ENCODE measurements at regions not wholly inside any gene's neighbourhood (a gene's known extent, or its start where the extent isn't known, plus 50 kb on each side); places are given as distances from the start of the nearest gene placed in this dataset.

DNA sequence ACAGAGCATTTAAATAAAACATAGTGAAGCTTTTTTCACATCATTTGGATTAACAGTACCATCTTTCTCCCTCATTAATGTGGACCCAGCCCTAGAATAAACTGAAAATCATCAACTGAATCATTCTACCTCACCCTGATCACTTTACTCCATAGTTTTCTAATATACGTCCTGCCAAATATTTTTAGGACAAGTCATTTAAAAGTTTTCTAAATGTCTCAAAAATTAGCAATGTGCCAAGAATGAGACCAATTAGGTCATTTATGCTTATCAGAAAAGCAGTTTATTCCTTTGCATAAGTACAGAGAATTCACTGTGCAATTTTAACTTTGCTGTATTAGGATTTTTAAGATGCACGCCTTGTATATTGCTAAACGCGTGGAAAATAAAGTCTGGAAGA is 284.4 kb downstream of the PIK3R1 start:
- DNase-seq: no peak

DNA sequence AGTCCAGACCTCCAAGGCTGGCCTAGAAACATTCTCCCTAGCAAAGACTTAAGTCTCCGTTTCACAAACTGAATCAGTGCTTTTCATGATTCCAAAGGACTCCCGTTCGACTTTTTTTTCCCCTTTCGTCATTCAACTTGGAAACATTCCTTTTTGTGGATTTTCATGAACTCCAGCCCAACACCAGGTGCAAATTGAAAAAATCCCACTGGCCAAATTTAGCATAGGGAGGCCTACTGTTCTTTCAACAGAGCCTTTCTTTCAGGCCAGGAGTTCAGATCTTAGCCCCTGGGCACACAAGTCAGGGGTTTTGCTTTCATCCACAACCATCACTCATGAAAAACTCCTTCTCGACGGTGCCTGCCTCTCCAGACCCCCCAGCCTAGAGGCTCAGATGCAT is 285.3 kb downstream of the PIK3R1 start:
- no peak for DNase-seq

DNA sequence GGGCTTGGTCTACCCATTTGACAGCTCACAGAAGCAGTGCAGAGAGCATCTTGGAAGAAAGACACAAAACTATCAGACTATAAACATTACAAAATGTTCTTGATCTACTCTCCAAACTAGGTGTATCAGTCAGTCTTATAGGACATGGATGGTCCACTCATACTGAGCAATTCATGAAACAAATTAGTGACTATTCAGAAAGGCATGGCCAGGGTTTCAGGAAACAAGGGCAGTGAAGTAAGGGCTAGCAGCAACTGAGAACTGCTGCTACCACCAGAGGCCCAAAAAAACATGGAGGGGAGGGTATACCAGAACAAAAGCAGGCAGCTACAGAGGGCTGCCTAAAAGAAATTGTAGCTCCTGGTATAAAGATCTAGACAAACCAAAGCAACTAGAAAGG is 287.0 kb downstream of the PIK3R1 start:
- no peak for DNase-seq

DNA sequence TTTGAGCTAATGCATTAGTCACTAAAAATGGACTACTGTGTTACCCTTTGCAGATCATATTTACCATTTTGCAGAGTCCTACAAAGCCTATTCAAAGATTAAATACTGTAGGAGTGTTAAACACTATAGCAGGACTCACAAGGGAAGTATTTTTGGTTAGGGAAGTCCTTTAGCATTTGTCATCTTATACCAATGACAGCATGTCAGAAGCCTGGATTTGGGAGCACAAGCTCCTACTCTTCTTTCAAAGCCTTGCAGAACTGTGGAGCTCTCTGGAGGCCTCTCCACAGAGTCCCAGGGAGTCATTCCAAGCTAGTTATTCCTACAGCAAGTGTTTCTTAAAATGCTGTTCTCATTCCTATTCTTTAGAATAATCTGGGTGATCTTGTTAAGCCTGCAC is 288.8 kb downstream of the PIK3R1 start:
- no peak for DNase-seq

DNA sequence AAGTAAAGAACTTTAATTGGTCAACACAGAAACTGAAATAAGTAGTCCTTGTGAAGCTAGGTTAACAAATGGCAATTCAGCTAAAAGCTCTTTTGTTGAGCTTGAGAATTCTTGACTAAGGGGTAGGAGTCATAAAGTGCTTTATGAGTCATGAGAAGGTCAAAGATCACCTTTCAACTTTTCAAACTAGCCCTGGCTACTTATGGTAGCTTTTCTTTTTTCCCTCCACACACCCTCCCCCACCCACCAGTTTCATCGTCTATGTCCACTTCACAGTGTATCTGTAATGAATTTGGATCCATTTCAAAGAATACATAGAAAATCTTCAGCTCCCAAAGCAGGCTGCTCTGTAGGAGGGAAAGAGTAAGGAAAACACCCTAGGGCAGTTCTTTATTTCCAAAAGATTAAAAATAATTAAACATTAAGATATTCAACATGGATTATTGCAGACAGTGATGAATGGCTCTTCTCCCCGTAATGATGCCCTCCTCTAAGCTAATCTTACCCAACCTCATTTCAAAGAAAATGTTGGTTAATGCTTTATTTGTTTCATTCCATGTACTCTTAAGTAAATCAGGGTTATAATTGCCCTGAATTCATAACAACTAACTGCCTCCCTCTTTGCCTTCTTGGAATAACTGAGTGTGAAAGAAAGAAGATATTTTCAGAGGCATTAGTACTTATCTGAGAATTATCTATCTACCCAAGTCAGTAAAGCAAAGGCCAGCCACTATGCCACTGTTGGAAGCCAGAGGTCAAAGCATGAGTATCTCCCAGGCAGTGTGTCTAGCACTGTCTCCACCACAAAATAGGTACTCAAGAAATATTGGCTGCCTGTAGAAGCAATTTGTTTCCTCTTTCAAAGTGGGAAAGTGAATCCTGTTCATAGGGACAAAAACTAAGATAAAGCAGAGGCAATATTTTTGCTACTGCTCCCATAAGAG is 290.6 kb downstream of the PIK3R1 start:
- no peak for DNase-seq

DNA sequence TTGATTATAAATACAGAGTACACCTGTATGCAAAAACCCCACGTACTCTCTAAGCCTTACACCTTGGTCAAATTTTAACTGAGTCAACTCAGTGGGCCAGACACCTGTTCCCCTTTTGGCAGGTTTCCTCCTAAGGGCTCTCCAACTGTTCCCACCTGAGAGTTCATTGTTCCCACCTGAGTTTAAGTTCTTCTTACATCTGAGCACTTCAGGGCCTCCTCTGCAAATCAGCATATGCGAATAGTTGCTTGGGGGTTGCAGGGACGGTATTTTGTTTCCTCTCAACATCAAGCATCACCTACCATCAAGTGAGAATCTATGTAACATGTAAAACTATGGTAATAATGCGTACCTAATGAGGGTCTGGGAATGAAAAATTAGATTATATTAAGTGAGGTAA is 300.0 kb downstream of the PIK3R1 start:
- no peak for DNase-seq

DNA sequence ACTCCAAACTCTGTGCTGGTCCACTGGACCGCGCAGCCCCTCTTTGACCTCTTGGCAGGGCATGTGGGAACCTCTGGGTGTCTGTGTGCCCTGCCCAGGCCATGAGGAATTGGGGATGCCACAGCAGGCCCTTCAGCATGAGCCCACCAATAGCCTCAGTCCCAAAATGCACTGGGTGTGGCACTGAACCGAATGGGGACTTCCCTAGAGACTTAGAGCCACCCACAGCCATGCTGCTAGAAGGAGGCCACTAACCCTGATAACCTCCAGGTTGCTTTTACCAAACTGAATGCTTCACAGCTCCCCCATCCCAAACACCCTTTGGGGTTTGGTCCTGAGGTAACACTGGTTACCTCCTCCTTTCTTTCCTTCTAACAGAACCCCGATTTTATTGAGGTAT is 302.7 kb downstream of the PIK3R1 start:
- DNase-seq: no peak

DNA sequence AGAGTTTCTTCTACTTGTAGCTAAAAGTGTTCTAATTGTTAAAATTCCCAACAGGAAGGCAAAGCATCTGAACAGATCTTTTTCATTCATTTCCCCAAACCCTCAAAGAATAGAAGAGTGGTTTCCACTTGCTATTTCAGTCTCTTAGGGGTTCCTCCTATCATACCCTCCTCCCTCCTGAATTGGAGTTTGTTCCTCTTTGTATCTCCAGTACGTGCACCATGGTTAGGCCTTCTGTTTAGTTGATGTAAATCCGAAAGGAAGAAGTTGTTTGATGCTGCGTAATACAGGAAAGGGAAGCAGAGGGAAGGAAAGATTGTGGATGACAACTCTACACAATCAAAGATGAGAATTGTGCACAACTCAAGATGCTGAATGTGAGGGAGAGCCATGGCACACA is 303.6 kb downstream of the PIK3R1 start:
- no peak for DNase-seq

DNA sequence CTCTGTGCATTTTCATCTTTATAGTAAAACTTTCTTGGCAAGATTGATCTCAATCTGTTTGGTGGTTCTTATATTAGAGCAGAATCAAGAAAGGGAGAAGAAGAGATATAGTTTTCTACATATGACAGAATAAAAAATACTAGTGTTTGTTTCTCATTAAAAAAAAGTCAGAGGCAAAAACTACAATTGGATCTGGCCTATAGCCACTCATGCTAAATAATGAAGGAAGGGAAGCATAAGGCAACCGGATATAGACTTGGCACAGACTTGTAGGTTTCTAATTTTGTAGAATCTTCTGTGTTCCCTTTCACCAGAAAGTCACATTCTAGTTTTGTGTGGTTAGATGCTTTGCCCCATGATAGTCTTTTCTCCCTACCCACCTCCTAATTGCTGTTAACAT is 306.2 kb downstream of the PIK3R1 start:
- no peak for DNase-seq

DNA sequence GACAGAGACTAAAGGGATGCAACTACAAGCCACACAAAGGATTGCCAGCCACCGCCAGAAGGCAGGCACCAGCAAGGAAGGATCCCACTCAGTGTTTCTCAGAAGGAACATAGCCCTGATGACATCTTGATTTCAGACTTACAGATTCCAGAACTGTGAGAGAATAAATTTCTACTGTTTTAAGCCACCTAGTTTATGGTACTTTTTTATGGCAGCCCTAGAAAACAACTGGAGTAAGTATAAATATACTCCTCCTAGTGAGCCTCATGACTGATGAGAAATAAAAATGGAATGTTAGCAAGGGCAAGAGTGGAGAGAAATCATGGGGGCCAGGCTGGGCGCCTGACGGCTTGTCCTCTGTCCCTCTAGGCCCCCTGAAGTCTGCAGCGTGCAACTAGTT is 307.3 kb downstream of the PIK3R1 start:
- no peak for DNase-seq

DNA sequence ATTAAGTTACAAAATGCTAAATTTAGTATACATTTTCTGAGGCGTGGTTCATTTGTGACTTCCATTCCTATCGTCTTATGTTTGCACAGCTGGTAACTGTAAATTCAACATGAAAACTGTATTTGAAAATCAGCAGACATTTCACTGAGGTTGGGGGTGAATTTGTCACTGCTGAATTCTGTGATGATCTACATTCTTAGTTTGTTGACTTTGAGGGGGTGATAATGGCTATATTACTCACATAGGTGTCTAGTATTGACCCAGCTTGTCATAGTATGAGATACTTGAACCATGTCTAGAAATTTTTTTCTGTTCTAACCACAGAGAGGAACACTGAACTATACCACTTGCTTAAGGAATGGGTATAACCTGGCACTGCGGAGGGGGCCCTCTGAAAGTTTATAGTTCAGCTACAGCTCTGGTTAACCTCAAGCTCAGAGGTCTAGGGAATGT is 313.3 kb downstream of the PIK3R1 start:
- no peak for DNase-seq

DNA sequence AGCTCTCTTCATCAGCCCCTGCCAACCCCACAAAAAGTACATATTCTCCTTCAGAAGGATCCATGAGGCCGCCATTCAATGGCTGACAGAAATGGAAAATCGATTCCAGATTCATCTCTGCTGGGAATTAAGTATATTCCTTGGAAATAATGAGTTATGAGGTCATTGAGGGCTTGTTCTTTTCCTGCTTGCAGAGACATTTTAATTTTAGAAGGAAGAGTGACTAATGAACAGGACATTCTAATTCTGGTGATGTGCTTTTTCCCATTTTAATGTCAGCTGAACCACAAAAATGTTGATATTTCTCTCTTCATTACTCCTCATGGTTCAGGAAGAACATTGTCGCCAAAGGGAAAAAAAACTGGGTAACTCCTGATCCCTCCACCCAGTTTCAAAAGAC is 314.0 kb downstream of the PIK3R1 start:
- DNase-seq: no peak

DNA sequence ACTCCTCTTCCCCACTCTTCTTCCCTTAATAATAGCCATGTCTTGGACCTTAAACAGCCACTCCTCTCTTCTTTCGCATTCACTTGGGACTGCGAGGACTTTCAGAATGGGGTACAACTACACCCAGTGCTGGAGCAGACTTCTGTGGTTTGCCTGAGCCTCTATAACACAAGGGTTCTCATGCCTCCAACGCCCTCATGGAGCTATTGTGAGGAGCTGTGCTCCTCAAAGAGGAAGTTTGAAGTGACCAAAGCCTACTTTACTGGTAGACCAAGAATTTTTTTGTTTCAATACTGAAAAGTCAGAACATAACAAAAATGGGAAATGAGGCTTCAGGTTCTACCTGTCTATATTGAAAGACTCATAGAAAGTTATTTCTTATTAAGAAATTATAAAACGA is 316.4 kb downstream of the PIK3R1 start:
- DNase-seq: no peak

DNA sequence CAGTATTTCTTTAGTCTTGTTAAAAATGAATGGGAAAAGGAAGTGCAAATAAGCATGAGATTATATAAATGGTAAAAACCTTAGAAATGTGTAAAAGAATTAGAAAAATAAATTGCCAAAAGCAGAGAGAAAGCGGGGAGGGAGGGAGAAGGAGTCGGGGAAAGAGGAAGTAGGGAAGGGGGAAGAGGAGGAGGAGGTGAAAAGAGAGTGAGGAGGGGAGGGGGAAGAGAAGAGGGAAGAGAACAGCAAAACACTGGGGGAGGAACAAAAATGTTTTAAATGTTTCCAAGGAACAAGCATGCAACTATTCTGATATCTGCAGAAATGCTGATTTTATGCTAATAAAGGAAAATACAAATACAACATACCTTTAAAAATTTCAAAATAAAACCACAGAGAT is 317.5 kb downstream of the PIK3R1 start:
- DNase-seq: no peak

DNA sequence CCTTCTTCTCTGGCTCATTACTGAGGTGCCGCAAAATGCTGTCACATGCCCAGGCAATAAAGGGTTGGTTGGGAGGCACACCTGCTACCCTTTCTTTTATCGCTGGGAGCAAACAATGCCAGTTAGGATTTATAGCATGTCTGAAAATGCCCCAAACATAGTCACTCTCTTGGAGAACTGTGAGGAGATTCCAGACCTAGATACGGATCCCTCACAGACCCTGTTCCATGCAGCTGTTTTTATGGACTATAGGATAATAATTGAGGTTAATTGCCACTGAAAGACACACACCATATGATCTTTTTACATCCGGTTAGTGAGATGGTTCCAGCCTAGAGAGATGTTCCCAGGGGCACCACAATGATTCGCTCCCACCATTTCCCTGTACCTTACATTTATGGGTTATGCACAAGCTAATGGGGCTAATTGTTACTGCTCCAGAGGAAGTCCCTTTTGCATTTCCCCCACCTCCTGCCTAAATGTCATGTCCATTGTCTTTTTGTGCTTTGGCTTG is 318.1 kb downstream of the PIK3R1 start:
- no peak for DNase-seq

DNA sequence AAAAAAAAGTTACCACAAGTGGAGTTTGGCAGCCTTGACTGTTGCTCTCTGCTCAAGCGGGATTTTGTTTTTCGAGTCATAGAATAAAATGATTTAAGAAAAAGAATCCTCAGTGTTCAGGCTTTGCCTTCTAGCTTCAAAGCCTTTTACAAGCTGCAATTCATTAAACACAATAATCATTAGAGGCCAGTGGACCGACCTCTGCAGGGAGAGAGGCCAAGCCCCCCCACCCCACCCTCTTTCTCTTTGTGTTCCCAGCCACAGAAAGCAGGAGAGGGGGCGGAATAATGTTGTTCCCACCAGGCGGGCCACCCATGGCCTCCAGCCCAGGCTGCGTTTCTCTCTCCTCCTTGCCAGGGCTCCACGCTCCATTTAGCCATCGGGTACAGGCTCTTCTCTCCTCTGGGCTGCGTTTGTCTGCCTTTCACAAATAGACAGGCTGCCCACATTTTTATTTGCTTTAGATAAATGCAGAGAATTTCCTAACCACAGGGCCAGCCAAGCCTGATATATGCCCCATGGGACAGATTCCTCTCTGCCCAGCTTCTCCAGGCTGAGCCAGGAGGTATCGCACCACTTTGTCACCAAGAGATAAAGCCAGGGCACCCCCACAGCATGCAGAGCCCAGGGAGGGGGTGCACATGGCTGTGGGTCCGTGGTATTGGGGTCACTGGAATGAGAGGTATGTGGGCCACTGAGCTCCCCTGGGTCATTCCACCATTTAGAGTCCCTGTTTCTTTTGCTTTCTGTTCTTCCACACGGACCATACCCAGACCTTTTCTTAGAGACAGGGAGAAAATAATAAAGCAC is 318.8 kb downstream of the PIK3R1 start:
- no peak for DNase-seq

DNA sequence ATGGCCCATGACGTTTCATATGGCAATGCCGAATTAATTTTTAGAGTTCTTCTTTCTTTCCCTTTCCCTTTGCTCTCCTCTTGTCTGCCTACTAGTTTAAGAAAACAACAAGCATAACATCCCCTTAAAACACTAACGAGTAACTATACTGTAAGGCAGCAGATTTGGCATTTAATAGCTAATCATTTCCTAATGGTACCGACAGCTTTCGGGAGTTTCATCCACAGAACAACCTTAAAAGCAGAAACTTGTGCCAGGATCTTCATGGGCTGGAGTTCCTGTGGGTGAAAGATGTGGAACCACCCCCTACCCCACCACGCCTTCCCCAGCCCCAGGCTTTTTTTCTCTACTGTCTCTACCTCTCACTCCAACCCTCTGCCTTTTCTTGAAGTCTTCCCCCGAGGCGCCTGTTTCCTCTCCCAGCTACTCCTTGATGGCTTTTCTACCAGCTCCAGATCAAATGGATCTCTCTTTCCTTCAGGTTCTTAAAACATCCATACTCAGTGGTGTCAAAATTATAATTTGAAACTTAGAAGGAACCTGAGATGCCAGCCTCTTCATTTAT is 319.5 kb downstream of the PIK3R1 start:
- no peak for DNase-seq

DNA sequence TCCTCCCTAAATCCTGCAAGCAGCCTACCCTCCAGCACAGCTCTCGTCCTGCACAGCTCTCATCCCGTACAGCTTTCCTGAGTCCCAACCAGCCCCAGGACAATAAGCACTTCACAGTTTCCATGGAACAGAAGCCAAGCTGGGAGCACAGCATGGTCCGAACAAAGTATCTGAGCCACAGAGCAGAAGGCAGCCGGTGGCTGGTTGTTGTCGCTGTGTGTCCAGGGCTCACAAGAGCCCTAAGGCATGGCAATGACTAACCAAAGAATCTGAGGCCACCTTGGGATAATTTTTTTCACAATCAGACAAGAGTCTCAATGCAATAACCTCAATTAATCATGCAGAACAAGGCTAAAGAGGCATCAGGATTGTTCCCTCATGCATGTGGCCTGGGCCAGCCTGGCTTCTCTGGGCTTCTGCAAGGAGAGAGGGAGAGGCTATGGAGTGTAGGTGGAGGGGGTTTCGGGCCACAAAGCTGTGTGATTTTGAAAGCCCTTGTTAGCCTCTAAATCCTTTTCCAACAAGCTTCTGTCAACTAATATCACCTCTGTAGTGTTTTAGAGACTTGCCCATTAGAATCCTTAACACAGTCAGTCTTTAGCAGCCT is 323.4 kb downstream of the PIK3R1 start:
- DNase-seq: no peak

DNA sequence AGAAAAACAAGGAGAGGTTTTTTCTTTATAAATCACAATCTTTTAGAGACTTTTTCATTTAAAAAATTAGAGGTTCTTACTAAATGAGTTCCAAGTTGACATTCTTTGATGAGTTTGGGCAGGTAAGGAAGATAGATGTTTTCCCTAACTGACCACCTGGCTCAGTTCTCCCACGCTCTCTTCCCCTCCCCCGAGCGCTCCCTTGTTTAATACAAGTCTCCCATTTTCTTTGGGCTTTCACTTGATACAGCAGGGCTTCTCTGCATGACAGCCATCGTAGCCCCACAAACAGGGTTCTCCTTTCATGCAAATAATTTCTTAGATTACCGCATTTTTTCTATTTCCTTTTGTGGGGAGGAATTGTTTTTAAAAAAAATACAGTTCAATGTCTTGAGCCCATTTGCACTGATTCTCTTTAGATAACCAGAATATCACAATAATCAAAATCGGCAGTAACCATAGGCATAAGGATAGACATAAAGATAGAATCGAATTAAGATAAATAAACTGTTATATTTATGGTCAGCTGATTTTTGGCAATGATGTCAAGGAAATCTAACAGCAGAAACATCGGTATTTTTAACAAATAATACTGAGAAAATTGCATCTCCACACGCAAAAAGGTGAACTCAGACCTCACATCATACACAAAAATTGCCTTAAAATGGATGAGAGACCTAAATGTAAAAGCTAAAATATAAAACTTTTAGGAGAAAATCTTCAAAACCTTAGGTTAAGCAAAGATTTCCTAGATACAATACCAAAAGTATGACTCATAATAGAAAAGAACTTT is 325.4 kb downstream of the PIK3R1 start:
- no peak for DNase-seq

DNA sequence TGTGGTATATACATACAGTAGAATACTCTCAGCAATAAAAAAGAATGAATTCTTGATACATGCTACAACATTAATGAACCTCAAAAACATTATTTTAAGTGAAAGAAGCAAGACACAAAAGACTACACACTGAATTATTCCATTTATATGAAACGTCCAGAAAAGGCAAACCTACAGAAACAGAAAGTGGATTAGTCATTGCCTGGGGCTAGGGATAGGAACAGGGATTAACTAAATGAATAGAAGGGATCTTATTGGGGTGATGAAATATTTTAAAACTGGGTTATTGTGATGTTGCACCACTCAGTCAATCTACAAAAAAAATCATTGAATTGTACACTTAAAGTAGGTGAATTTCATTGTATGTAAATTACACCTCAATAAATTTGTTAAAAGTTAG is 326.7 kb downstream of the PIK3R1 start:
- DNase-seq: no peak

DNA sequence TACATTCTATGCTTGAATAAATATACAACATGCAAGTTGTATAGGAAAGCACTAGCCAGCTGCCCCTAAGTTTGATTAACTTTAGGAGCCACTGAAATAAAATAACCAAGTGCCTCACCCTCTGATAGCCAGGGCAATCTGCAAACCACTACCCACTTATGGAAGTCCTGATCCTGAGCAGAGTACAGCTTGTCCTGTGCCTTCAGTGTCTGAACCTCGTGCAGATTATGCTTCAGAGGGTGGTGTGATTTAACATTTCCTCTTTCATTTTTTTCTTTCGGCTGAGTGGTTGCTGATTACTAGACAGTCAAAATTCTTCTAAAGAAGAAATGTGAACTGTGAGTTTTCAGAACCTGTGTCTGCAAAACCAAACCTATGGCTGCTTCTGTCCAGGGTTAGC is 327.7 kb downstream of the PIK3R1 start:
- no peak for DNase-seq

DNA sequence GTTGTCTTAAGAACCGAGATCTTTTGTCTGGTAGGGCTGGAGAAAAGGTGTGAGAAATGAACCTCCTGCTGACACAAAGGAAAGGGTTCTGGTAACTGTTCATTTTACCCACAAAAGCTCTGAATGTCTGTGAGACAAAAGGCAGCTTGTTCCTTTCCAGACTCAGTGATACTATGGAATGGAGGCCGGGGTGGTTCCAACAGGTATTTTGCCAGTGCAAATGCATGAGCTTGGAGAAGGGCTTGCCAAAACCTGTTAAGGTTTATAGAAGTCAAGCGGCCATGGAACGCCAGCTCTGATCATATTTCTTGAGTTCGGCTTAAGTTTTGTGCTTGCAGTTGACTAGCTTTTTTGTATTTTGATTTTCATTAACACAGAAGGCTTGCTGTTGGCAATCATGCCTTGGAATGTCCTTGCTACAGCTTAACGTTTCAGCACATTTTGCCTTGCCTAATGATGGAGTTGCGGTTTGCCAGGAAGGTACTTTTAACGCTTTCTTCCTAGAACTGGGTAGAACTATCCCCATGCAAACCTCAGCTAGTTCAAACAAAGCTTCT is 328.6 kb downstream of the PIK3R1 start:
- no peak for DNase-seq

All from CD4-positive, alpha-beta T cell treated with Interleukin-6 for 4 hours (primary cell).